Breast epithelium (tissue), 3 donors: ENCODE measurements at regions not wholly inside any gene's neighbourhood (a gene's known extent, or its start where the extent isn't known, plus 50 kb on each side); places are given as distances from the start of the nearest gene placed in this dataset.

Experiments
- CTCF ChIP-seq, 3 donors: fragments of 450-650 bp; IDR thresholded peaks; one replicate each; pipeline ENCODE4 v1.5.1; 2016 to 2017; ENCODE audit warnings: antibody characterized with exemption in 3 of 3, mild to moderate bottlenecking in 3 of 3, moderate library complexity in 3 of 3
- POLR2AphosphoS5 ChIP-seq, 3 donors: sonication (generic); formaldehyde crosslinking; IDR thresholded peaks; one replicate each; pipeline ENCODE4 v1.6.1; 2017; ENCODE audit warnings: antibody characterized with exemption in 3 of 3

- TF ChIP-seq CTCF (IDR thresholded peaks at IDR 0.05) = no peak
- no peak for TF ChIP-seq POLR2AphosphoS5 (IDR thresholded peaks at IDR 0.05)
Measured at GRCh38 chr3:19668163-19668562, 265.9 kb downstream of the EFHB start.
